GM12878 (cell line): ENCODE measurements at regions not wholly inside any gene's neighbourhood (a gene's known extent, or its start where the extent isn't known, plus 50 kb on each side); places are given as distances from the start of the nearest gene placed in this dataset.

Source experiments
- ATAC-seq: fragments of 200-7000 bp; cut with Tn5 transposase; 3 replicates; pipeline ENCODE4 v1.9.1; 2020; ENCODE audit warnings: mild to moderate bottlenecking, moderate library complexity
- BruUV-seq: library from RNA; stranded (reverse); fragments of 400-500 nt; replicated peaks from 2 replicates; lab custom pipeline; 2021; lab: Mats Ljungman, UMichigan
- CTCF ChIA-PET: fragments of 300-600 bp; sonication (Branson Sonifier 250); formaldehyde crosslinking; extraction: SDS; loops from one replicate; lab custom pipeline; 2021; ENCODE audit warnings: inconsistent platforms; lab: Yijun Ruan, JAX
- POLR2A ChIA-PET: fragments of 350-600 bp; formaldehyde crosslinking; extraction: SDS; loops from one replicate; lab custom pipeline; 2021; ENCODE audit warnings: inconsistent platforms; lab: Charles Lee
- RAD21 ChIA-PET: fragments of 300-600 bp; sonication (Branson Sonifier 250); formaldehyde crosslinking; loops from one replicate; lab custom pipeline; 2023; ENCODE audit warnings: antibody characterized with exemption; ENCODE audit not compliant: unreplicated experiment; lab: Charles Lee
- SMC1A ChIA-PET: fragments of 300-600 bp; sonication (Branson Sonifier 250); formaldehyde crosslinking; loops from one replicate; lab custom pipeline; 2023; ENCODE audit not compliant: unreplicated experiment, uncharacterized antibody; lab: Charles Lee
- DNase-seq: peaks from one replicate; pipeline ENCODE4 v3.0.0-alpha.2; 2011; ENCODE audit warnings: low read depth, low spot score
- FAIRE-seq: peaks from 3 replicates; lab custom pipeline; 2011; peaks lifted over from hg19 to GRCh38; lab: Jason Lieb, UNC
- H2AFZ ChIP-seq: 2 replicates; pipeline ENCODE4 v1.6.0; 2011; ENCODE audit warnings: low read depth, low read length, control low read depth; ENCODE audit not compliant: control insufficient read depth
- H3K27ac ChIP-seq: 2 replicates; pipeline ENCODE4 v1.5.1; 2011; ENCODE audit warnings: control low read depth; ENCODE audit not compliant: control insufficient read depth, insufficient read depth
- H3K27me3 ChIP-seq, 2 experiments: replicated peaks in 1 of 2; 2 replicates each; pipeline versions ENCODE4 v1.6.0 to v1.6.1; 2011; ENCODE audit warnings: low read length in 1 of 2; ENCODE audit not compliant: control insufficient read depth in 2 of 2, insufficient read depth in 2 of 2
- H3K36me3 ChIP-seq, 2 experiments: 2 replicates each; pipeline ENCODE4 v1.5.1; 2011; ENCODE audit warnings: low read length in 1 of 2; ENCODE audit not compliant: control insufficient read depth in 2 of 2, insufficient read depth in 2 of 2
- H3K4me1 ChIP-seq: 2 replicates; pipeline ENCODE4 v1.6.1; 2011; ENCODE audit warnings: mild to moderate bottlenecking, low read length, moderate library complexity, mixed read lengths; ENCODE audit not compliant: control insufficient read depth, insufficient read depth
- H3K4me2 ChIP-seq: 2 replicates; pipeline ENCODE4 v1.6.0; 2011; ENCODE audit warnings: control low read depth; ENCODE audit not compliant: control insufficient read depth, insufficient read depth
- H3K4me3 ChIP-seq: fragments of 200-600 bp; sonication (generic); 2 replicates; pipeline ENCODE4 v1.5.1; 2016
- H3K79me2 ChIP-seq: 2 replicates; pipeline ENCODE4 v1.6.0; 2011; ENCODE audit warnings: low read length; ENCODE audit not compliant: control insufficient read depth, insufficient read depth
- H3K9ac ChIP-seq: 2 replicates; pipeline ENCODE4 v1.8.0; 2011; ENCODE audit warnings: low read length, control low read depth, mixed read lengths; ENCODE audit not compliant: control insufficient read depth, insufficient read depth
- H3K9me3 ChIP-seq: replicated peaks from 3 replicates; pipeline ENCODE4 v1.5.1; 2011; ENCODE audit warnings: mild to moderate bottlenecking, low read length; ENCODE audit not compliant: control insufficient read depth, insufficient read depth
- H4K20me1 ChIP-seq: 2 replicates; pipeline ENCODE4 v1.6.0; 2011; ENCODE audit not compliant: control insufficient read depth, insufficient read depth
- BMI1 ChIP-seq: fragments of 450-650 bp; IDR thresholded peaks from 2 replicates; pipeline ENCODE4 v1.6.1; 2016; ENCODE audit warnings: mild to moderate bottlenecking, moderate library complexity, borderline replicate concordance
- HDAC2 ChIP-seq: fragments of 200-600 bp; sonication (generic); IDR thresholded peaks from 2 replicates; pipeline ENCODE4 v1.6.1; 2017
- KDM1A ChIP-seq: fragments of 200-600 bp; sonication (generic); IDR thresholded peaks from 2 replicates; pipeline ENCODE4 v1.6.1; 2016; ENCODE audit warnings: borderline replicate concordance
- LARP7 ChIP-seq: fragments of 450-650 bp; IDR thresholded peaks from 2 replicates; pipeline ENCODE4 v1.6.1; 2017; ENCODE audit warnings: mild to moderate bottlenecking
- MYC ChIP-seq: IDR thresholded peaks from 2 replicates; pipeline ENCODE4 v1.6.1; 2011; ENCODE audit warnings: mild to moderate bottlenecking, low read length, moderate library complexity, inconsistent platforms; ENCODE audit not compliant: insufficient read depth, insufficient replicate concordance, insufficient read length, severe bottlenecking
- NR2C1 ChIP-seq: fragments of 450-650 bp; IDR thresholded peaks from 2 replicates; pipeline ENCODE4 v1.6.1; 2017; ENCODE audit warnings: antibody characterized with exemption, mild to moderate bottlenecking, moderate library complexity
- POLR2A ChIP-seq: IDR thresholded peaks from 2 replicates; pipeline ENCODE4 v1.6.1; 2011; ENCODE audit warnings: low read depth, mild to moderate bottlenecking, low read length
- RB1 ChIP-seq: fragments of 450-650 bp; formaldehyde crosslinking; IDR thresholded peaks from 2 replicates; pipeline ENCODE4 v1.6.1; 2017; ENCODE audit warnings: mild to moderate bottlenecking, borderline replicate concordance
- SREBF2 ChIP-seq: IDR thresholded peaks from 2 replicates; pipeline ENCODE4 v1.6.1; 2012; ENCODE audit warnings: mild to moderate bottlenecking, low read length
- SUZ12 ChIP-seq: fragments of 200-600 bp; sonication (generic); IDR thresholded peaks from one replicate; pipeline ENCODE4 v1.6.1; 2018; ENCODE audit warnings: antibody characterized with exemption, mild to moderate bottlenecking; ENCODE audit not compliant: unreplicated experiment
- TCF7 ChIP-seq: IDR thresholded peaks from 2 replicates; pipeline ENCODE4 v1.6.1; 2014; ENCODE audit warnings: antibody characterized with exemption, borderline replicate concordance
- ZNF384 ChIP-seq: IDR thresholded peaks from 2 replicates; pipeline ENCODE4 v1.6.1; 2012; ENCODE audit warnings: low read depth, mild to moderate bottlenecking, low read length, improper control_type of control experiment, borderline replicate concordance
- ZNF622 ChIP-seq: fragments of 450-650 bp; IDR thresholded peaks from 2 replicates; pipeline ENCODE4 v1.6.1; 2017; ENCODE audit warnings: mild to moderate bottlenecking, inconsistent platforms
- WGBS: methylation state at CpG from one replicate; pipeline ENCODE4 v1.1.6; 2016; ENCODE audit warnings: low lambda C conversion rate; ENCODE audit not compliant: insufficient replicate concordance, insufficient coverage; ENCODE audit errors: missing lambda C conversion rate; 5-methylcytosine and 5-hydroxymethylcytosine counted together
- in situ Hi-C: fragments of 300-500 bp; cut with MboI; formaldehyde crosslinking; loops from 9 replicates; pipeline ENCODE4 v1.14.3; 2018; ENCODE audit warnings: mixed read lengths
- intact Hi-C: fragments of 100-400 bp; cut with micrococcal nuclease; formaldehyde crosslinking; loops from one replicate; pipeline ENCODE4 v1.14.2; 2022; ENCODE audit not compliant: unreplicated experiment
- TF ChIP-seq, protein P1 (sequence below): IDR thresholded peaks from 2 replicates; pipeline ENCODE4 v1.6.1; 2012; ENCODE audit warnings: improper control_type of control experiment, low read depth, low read length; ENCODE audit not compliant: insufficient replicate concordance
- TF ChIP-seq, protein P2 (sequence below): IDR thresholded peaks from 2 replicates; pipeline ENCODE4 v1.6.1; 2011; ENCODE audit warnings: mild to moderate bottlenecking, low read depth, low read length, moderate library complexity; ENCODE audit not compliant: insufficient replicate concordance
- TF ChIP-seq, protein P3 (sequence below): fragments of 450-650 bp; IDR thresholded peaks from 2 replicates; pipeline ENCODE4 v1.6.1; 2017; ENCODE audit warnings: mild to moderate bottlenecking, moderate library complexity

DNA sequence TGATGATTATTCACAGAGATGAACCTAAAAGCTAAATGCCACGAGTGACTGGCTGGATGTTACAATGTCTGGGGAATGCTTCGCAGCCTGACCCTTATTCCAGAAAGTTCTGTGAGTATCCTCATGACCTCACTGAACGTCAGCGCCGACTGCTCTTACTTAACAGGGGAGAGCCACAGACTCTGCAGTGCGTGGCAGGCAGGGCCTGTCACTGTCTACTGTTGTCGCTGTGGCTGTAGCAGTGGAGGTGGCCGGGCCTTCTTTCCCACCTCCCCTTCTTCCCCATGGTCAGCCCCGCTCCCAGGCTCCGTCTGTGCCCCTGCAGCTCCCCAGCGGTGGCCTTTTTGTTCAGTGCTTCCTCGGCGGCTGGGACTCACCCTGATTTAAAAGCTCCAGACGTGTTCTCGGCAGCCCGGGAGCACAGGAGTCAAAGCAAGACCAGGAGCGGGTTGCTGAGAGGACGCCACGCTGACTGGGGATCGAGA lies 52.2 kb upstream of the TARBP1 start:
- CTCF ChIA-PET = no interaction called here
- 58% methylated on average over 20 of the region's 20 CpGs for WGBS
- TF ChIP-seq SUZ12 = no peak
- no peak for TF ChIP-seq POLR2A
- TF ChIP-seq, protein P1, sequence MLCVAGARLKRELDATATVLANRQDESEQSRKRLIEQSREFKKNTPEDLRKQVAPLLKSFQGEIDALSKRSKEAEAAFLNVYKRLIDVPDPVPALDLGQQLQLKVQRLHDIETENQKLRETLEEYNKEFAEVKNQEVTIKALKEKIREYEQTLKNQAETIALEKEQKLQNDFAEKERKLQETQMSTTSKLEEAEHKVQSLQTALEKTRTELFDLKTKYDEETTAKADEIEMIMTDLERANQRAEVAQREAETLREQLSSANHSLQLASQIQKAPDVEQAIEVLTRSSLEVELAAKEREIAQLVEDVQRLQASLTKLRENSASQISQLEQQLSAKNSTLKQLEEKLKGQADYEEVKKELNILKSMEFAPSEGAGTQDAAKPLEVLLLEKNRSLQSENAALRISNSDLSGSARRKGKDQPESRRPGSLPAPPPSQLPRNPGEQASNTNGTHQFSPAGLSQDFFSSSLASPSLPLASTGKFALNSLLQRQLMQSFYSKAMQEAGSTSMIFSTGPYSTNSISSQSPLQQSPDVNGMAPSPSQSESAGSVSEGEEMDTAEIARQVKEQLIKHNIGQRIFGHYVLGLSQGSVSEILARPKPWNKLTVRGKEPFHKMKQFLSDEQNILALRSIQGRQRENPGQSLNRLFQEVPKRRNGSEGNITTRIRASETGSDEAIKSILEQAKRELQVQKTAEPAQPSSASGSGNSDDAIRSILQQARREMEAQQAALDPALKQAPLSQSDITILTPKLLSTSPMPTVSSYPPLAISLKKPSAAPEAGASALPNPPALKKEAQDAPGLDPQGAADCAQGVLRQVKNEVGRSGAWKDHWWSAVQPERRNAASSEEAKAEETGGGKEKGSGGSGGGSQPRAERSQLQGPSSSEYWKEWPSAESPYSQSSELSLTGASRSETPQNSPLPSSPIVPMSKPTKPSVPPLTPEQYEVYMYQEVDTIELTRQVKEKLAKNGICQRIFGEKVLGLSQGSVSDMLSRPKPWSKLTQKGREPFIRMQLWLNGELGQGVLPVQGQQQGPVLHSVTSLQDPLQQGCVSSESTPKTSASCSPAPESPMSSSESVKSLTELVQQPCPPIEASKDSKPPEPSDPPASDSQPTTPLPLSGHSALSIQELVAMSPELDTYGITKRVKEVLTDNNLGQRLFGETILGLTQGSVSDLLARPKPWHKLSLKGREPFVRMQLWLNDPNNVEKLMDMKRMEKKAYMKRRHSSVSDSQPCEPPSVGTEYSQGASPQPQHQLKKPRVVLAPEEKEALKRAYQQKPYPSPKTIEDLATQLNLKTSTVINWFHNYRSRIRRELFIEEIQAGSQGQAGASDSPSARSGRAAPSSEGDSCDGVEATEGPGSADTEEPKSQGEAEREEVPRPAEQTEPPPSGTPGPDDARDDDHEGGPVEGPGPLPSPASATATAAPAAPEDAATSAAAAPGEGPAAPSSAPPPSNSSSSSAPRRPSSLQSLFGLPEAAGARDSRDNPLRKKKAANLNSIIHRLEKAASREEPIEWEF = no peak
- no peak for TF ChIP-seq SREBF2
- no peak for TF ChIP-seq KDM1A
- TF ChIP-seq MYC = no peak
- no peak for TF ChIP-seq HDAC2
- TF ChIP-seq BMI1 = no peak
- TF ChIP-seq, protein P2, sequence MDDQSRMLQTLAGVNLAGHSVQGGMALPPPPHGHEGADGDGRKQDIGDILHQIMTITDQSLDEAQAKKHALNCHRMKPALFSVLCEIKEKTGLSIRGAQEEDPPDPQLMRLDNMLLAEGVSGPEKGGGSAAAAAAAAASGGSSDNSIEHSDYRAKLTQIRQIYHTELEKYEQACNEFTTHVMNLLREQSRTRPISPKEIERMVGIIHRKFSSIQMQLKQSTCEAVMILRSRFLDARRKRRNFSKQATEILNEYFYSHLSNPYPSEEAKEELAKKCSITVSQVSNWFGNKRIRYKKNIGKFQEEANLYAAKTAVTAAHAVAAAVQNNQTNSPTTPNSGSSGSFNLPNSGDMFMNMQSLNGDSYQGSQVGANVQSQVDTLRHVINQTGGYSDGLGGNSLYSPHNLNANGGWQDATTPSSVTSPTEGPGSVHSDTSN = no peak
- TF ChIP-seq NR2C1 = no peak
- no peak for TF ChIP-seq RB1
- no peak for TF ChIP-seq LARP7
- no peak for TF ChIP-seq TCF7
- TF ChIP-seq, protein P3, sequence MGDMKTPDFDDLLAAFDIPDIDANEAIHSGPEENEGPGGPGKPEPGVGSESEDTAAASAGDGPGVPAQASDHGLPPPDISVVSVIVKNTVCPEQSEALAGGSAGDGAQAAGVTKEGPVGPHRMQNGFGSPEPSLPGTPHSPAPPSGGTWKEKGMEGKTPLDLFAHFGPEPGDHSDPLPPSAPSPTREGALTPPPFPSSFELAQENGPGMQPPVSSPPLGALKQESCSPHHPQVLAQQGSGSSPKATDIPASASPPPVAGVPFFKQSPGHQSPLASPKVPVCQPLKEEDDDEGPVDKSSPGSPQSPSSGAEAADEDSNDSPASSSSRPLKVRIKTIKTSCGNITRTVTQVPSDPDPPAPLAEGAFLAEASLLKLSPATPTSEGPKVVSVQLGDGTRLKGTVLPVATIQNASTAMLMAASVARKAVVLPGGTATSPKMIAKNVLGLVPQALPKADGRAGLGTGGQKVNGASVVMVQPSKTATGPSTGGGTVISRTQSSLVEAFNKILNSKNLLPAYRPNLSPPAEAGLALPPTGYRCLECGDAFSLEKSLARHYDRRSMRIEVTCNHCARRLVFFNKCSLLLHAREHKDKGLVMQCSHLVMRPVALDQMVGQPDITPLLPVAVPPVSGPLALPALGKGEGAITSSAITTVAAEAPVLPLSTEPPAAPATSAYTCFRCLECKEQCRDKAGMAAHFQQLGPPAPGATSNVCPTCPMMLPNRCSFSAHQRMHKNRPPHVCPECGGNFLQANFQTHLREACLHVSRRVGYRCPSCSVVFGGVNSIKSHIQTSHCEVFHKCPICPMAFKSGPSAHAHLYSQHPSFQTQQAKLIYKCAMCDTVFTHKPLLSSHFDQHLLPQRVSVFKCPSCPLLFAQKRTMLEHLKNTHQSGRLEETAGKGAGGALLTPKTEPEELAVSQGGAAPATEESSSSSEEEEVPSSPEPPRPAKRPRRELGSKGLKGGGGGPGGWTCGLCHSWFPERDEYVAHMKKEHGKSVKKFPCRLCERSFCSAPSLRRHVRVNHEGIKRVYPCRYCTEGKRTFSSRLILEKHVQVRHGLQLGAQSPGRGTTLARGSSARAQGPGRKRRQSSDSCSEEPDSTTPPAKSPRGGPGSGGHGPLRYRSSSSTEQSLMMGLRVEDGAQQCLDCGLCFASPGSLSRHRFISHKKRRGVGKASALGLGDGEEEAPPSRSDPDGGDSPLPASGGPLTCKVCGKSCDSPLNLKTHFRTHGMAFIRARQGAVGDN = no peak
- TF ChIP-seq ZNF384 = no peak
- TF ChIP-seq ZNF622 = no peak

More for the DNA sequence above, 52.2 kb upstream of the TARBP1 start:
- intact Hi-C loops = no loop called here
- POLR2A ChIA-PET = interaction anchor here (1.0 kb wide), 1 partner anchor 23 kb away, joined by 3 read pairs; no protein-coding TSS in a partner anchor
- Histone ChIP-seq H2AFZ (no peak overlapping the region), H3K36me3 (no peaks in the 10 kb centered on the region), H3K27me3 (no peaks in the 10 kb centered on the region; a peak in 1 of 4 replicates), H3K27ac (no peak overlapping the region), H3K79me2 (no peaks in the 10 kb centered on the region), H3K9me3 (no peaks in the 10 kb centered on the region), H4K20me1 (no peaks in the 10 kb centered on the region), H3K4me1 (peaks cover 8% of the 10 kb centered on the region), H3K4me2 (no peak overlapping the region), H3K4me3 (no peak overlapping the region), H3K9ac (no peak overlapping the region)
- RAD21 ChIA-PET = no interaction called here
- FAIRE-seq = no peak
- DNase-seq = no peak
- no TSS peak for BruUV-seq
- in situ Hi-C loops = no loop called here
- no peak for ATAC-seq
- SMC1A ChIA-PET = interaction anchor here (0.8 to 3.4 kb wide), 4 partner anchors 8 to 73 kb away, joined by 4 to 20 read pairs (median 4); no protein-coding TSS in a partner anchor
